IMR-90 (cell line): ENCODE measurements at regions not wholly inside any gene's neighbourhood (a gene's known extent, or its start where the extent isn't known, plus 50 kb on each side); places are given as distances from the start of the nearest gene placed in this dataset.
A peak's percentile ranks its signal among the peaks of the same experiment; 100 is the strongest.

ENCODE experiments used
- ATAC-seq: fragments of 200-7000 bp; cut with Tn5 transposase; 2 replicates; pipeline ENCODE4 v1.9.1; 2020; ENCODE audit warnings: low read depth, mild to moderate bottlenecking, moderate library complexity
- BruUV-seq: library from RNA; stranded (reverse); fragments of 400-500 nt; replicated peaks from 2 replicates; lab custom pipeline; 2021; lab: Mats Ljungman, UMichigan
- CTCF ChIA-PET: fragments of 300-600 bp; formaldehyde crosslinking; extraction: SDS; loops from one replicate; lab custom pipeline; 2021; ENCODE audit warnings: antibody characterized with exemption; lab: Yijun Ruan, JAX
- POLR2A ChIA-PET: fragments of 300-600 bp; sonication (Branson Sonifier 250); formaldehyde crosslinking; loops from one replicate; lab custom pipeline; 2022; ENCODE audit warnings: antibody characterized with exemption; ENCODE audit not compliant: unreplicated experiment; lab: Charles Lee
- DNase-seq: peaks from one replicate; pipeline ENCODE4 v3.0.0; 2013
- H2AFZ ChIP-seq: replicated peaks from 2 replicates; pipeline ENCODE3; 2013; ENCODE audit warnings: low read length, mild to moderate bottlenecking; ENCODE audit not compliant: poor library complexity
- H2AK5ac ChIP-seq: 2 replicates; pipeline ENCODE4 v1.6.1; 2013; ENCODE audit warnings: low read depth, low read length, inconsistent platforms
- H2AK9ac ChIP-seq: replicated peaks from 2 replicates; pipeline ENCODE3; 2013; ENCODE audit warnings: mild to moderate bottlenecking, low read depth, low read length, moderate library complexity; ENCODE audit not compliant: poor library complexity
- H2BK120ac ChIP-seq: 2 replicates; pipeline ENCODE4 v1.6.1; 2013; ENCODE audit warnings: low read depth, low read length, inconsistent platforms
- H2BK15ac ChIP-seq: 3 replicates; pipeline ENCODE4 v1.6.1; 2013; ENCODE audit warnings: low read depth, low read length, inconsistent platforms
- H2BK20ac ChIP-seq: 2 replicates; pipeline ENCODE4 v1.6.1; 2013; ENCODE audit warnings: low read depth, mild to moderate bottlenecking, inconsistent platforms, low read length, moderate library complexity
- H2BK5ac ChIP-seq: 2 replicates; pipeline ENCODE4 v1.6.1; 2013; ENCODE audit warnings: mild to moderate bottlenecking, low read depth, low read length, inconsistent platforms; ENCODE audit not compliant: poor library complexity, severe bottlenecking
- H3K14ac ChIP-seq: replicated peaks from 2 replicates; pipeline ENCODE4 v1.6.1; 2013; ENCODE audit warnings: low read depth, low read length, inconsistent platforms
- H3K18ac ChIP-seq: 2 replicates; pipeline ENCODE4 v1.6.1; 2013; ENCODE audit warnings: low read depth, low read length, control low read depth
- H3K23ac ChIP-seq: 2 replicates; pipeline ENCODE4 v1.6.1; 2013; ENCODE audit warnings: low read depth, low read length, inconsistent platforms
- H3K27ac ChIP-seq: 2 replicates; pipeline ENCODE4 v1.5.1; 2013; ENCODE audit warnings: mild to moderate bottlenecking, control low read depth, low read length; ENCODE audit not compliant: insufficient read depth
- H3K27me3 ChIP-seq: 2 replicates; pipeline ENCODE4 v1.6.1; 2013; ENCODE audit warnings: low read length; ENCODE audit not compliant: control insufficient read depth, insufficient read depth
- H3K36me3 ChIP-seq: 2 replicates; pipeline ENCODE4 v1.6.1; 2013; ENCODE audit warnings: low read length, mixed read lengths; ENCODE audit not compliant: control insufficient read depth, insufficient read depth
- H3K4ac ChIP-seq: 2 replicates; pipeline ENCODE4 v1.6.1; 2013; ENCODE audit warnings: low read depth, low read length, inconsistent platforms
- H3K4me1 ChIP-seq: 2 replicates; pipeline ENCODE4 v1.6.1; 2013; ENCODE audit warnings: low read length, mixed read lengths; ENCODE audit not compliant: control insufficient read depth, insufficient read depth
- H3K4me2 ChIP-seq: 2 replicates; pipeline ENCODE4 v1.6.1; 2013; ENCODE audit warnings: low read depth, mild to moderate bottlenecking, control low read depth, low read length, moderate library complexity
- H3K4me3 ChIP-seq: 2 replicates; pipeline ENCODE4 v1.5.1; 2013; ENCODE audit warnings: low read depth, mild to moderate bottlenecking, control low read depth, low read length, moderate library complexity; ENCODE audit not compliant: insufficient read depth
- H3K56ac ChIP-seq: 2 replicates; pipeline ENCODE4 v1.6.1; 2013; ENCODE audit warnings: low read length, inconsistent platforms; ENCODE audit not compliant: insufficient read depth; ENCODE audit errors: extremely low read depth
- H3K79me1 ChIP-seq, 2 experiments: 2 replicates each; pipeline ENCODE4 v1.6.1; 2013; ENCODE audit warnings: low read length in 2 of 2, inconsistent platforms in 1 of 2, low read depth in 1 of 2
- H3K9ac ChIP-seq: 2 replicates; pipeline ENCODE4 v1.6.1; 2013; ENCODE audit warnings: low read depth, low read length, control low read depth
- H3K9me1 ChIP-seq: 2 replicates; pipeline ENCODE4 v1.6.1; 2013; ENCODE audit warnings: low read length, inconsistent platforms; ENCODE audit not compliant: insufficient read depth
- H3K9me3 ChIP-seq: 2 replicates; pipeline ENCODE4 v1.6.1; 2013; ENCODE audit warnings: low read length; ENCODE audit not compliant: control insufficient read depth, insufficient read depth
- H4K20me1 ChIP-seq: 2 replicates; pipeline ENCODE4 v1.6.1; 2013; ENCODE audit warnings: low read length, inconsistent platforms; ENCODE audit not compliant: insufficient read depth
- H4K5ac ChIP-seq: 2 replicates; pipeline ENCODE4 v1.6.1; 2013; ENCODE audit warnings: mild to moderate bottlenecking, low read depth, low read length, control low read depth
- H4K8ac ChIP-seq, 2 experiments: 2 replicates each; pipeline ENCODE4 v1.6.1; 2013; ENCODE audit warnings: low read depth in 2 of 2, low read length in 2 of 2, control low read depth in 1 of 2, inconsistent platforms in 1 of 2
- H4K91ac ChIP-seq: 2 replicates; pipeline ENCODE4 v1.6.1; 2013; ENCODE audit warnings: low read depth, low read length, inconsistent platforms; ENCODE audit not compliant: insufficient read depth
- NFE2L2 ChIP-seq: fragments of 150-350 bp; IDR thresholded peaks from 2 replicates; pipeline ENCODE4 v1.6.1; 2016; ENCODE audit warnings: low read depth, mild to moderate bottlenecking, low read length
- SMC3 ChIP-seq: fragments of 150-350 bp; IDR thresholded peaks from 2 replicates; pipeline ENCODE4 v1.6.1; 2016; ENCODE audit warnings: low read depth, mild to moderate bottlenecking, antibody characterized with exemption, low read length, moderate library complexity
- dilution Hi-C: fragments of 300-500 bp; cut with HindIII; formaldehyde crosslinking; loops from one replicate; pipeline ENCODE4 v1.14.3; 2018; ENCODE audit warnings: low sequenced_read_pairs; ENCODE audit not compliant: unreplicated experiment
- in situ Hi-C: fragments of 300-500 bp; cut with MboI; formaldehyde crosslinking; loops from 3 replicates; pipeline ENCODE4 v1.14.3; 2019; ENCODE audit warnings: low sequenced_read_pairs, inconsistent platforms, mixed read lengths
- intact Hi-C: fragments of 100-400 bp; cut with micrococcal nuclease; formaldehyde crosslinking; loops from 2 replicates; pipeline ENCODE4 v1.10.0; 2022

DNA sequence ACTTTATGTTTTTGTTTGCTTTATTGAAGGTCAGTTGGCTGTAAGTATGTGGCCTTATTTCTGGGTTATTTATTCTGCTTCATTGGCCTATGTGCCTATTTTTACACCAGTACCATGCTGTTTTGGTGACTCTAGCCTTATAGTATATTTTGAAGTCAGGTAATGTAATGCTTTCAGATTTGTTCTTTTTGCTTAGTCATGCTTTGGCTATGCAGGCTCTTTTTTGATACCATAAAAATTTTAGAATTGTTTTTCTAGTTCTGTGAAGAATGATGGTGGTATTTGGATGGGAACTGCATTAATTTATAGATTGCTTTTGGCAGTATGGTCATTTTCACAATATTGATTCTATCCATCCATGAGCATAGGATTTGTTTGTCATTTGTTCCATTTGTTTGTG lies 63.5 kb upstream of the TTC14 start:
- Histone ChIP-seq H3K4me3 (no peak overlapping the region), H3K4me1 (no peaks in the 10 kb centered on the region), H4K8ac (no peak overlapping the region), H3K9me1 (no peaks in the 10 kb centered on the region), H2BK15ac (no peak overlapping the region), H3K56ac (no peak overlapping the region), H2AK9ac (no peak overlapping the region), H3K27ac (no peak overlapping the region), H3K4me2 (no peak overlapping the region), H3K79me1 (no peaks in the 10 kb centered on the region), H3K4ac (no peak overlapping the region), H2BK5ac (no peak overlapping the region), H2BK120ac (no peak overlapping the region), H3K36me3 (no peaks in the 10 kb centered on the region), H4K20me1 (no peaks in the 10 kb centered on the region), H2AK5ac (no peak overlapping the region), H3K9me3 (no peaks in the 10 kb centered on the region), H2BK20ac (no peak overlapping the region), H4K91ac (no peak overlapping the region), H3K18ac (no peak overlapping the region), H2AFZ (no peak overlapping the region), H3K23ac (no peak overlapping the region), H4K5ac (no peak overlapping the region), H3K14ac (no peak overlapping the region), H3K27me3 (no peaks in the 10 kb centered on the region), H3K9ac (no peak overlapping the region)
- ATAC-seq (no peak), DNase-seq (no peak)
- intact Hi-C loops = no loop called here
- no peak for TF ChIP-seq SMC3
- peak; percentile 76 for TF ChIP-seq NFE2L2
- ChIA-PET POLR2A (no interaction called here), CTCF (no interaction called here)
- dilution Hi-C loops = no loop called here
- in situ Hi-C loops = no loop called here
- BruUV-seq = no TSS peak
